ENCODE measurements at regions not wholly inside any gene's neighbourhood (a gene's known extent, or its start where the extent isn't known, plus 50 kb on each side); places are given as distances from the start of the nearest gene placed in this dataset.

GRCh38 chr15:38896647-38897046 is 332.0 kb upstream of the RASGRP1 start (continued):
- TF ChIP-seq CHD7 (IDR thresholded peaks at IDR 0.05; ENCODE audit: insufficient replicate concordance, low read length), result no peak
- no peak for TF ChIP-seq TEAD4 (IDR thresholded peaks at IDR 0.05; ENCODE audit: low read depth, low read length)
- TF ChIP-seq CBX5 (IDR thresholded peaks at IDR 0.05; ENCODE audit: low read depth, low read length), result no peak
- no peak for TF ChIP-seq RBBP5 (IDR thresholded peaks at IDR 0.05; ENCODE audit: borderline replicate concordance, low read depth, low read length)
- TF ChIP-seq HDAC2 (IDR thresholded peaks at IDR 0.05; ENCODE audit: borderline replicate concordance in 1 of 2, low read depth in 2 of 2, low read length in 2 of 2), result no peak
- no peak for TF ChIP-seq CTCF (IDR thresholded peaks at IDR 0.05; ENCODE audit: control extremely low read depth in 1 of 3, insufficient read depth in 1 of 3, low read depth in 1 of 3, low read length in 3 of 3)
- no peak for TF ChIP-seq MAX (IDR thresholded peaks at IDR 0.05)
- TF ChIP-seq POLR2A (IDR thresholded peaks at IDR 0.05; ENCODE audit: control extremely low read depth in 1 of 2, low read depth in 2 of 2, low read length in 2 of 2), result no peak
- TF ChIP-seq FOSL1 (IDR thresholded peaks at IDR 0.05; ENCODE audit: insufficient read depth, low read depth, low read length), result no peak
